Psoas muscle (tissue), 7 donors: ENCODE measurements at regions not wholly inside any gene's neighbourhood (a gene's known extent, or its start where the extent isn't known, plus 50 kb on each side); places are given as distances from the start of the nearest gene placed in this dataset.
"Not testable (repeated sequence)": the region's sequence is repeated elsewhere in the genome, so short reads cannot be mapped to it uniquely, and the experiment has no call there.

Experiments
- ATAC-seq, 4 donors: fragments of 200-7000 bp; cut with Tn5 transposase; one replicate each; pipeline ENCODE4 v1.9.1; 2020; ENCODE audit warnings: moderate library complexity in 3 of 4, mild to moderate bottlenecking in 2 of 4
- DNase-seq, 2 donors: peaks; one replicate each; pipeline ENCODE4 v3.0.0-alpha.2; 2020
- H3K27ac ChIP-seq: fragments of 200-600 bp; one replicate; pipeline ENCODE4 v1.8.0; 2022
- H3K27me3 ChIP-seq, 3 donors: fragments of 200-600 bp in 1 of 3; one replicate each; pipeline versions ENCODE4 v1.6.1 to v1.8.0; 2013 to 2022; ENCODE audit warnings: low read length in 2 of 3, mild to moderate bottlenecking in 2 of 3, moderate library complexity in 1 of 3; ENCODE audit not compliant: insufficient read depth in 3 of 3
- H3K36me3 ChIP-seq, 2 donors: fragments of 200-600 bp in 1 of 2; one replicate each; pipeline versions ENCODE4 v1.6.1 to v1.8.0; 2013 to 2022; ENCODE audit warnings: low read depth in 1 of 2, mild to moderate bottlenecking in 1 of 2, moderate library complexity in 1 of 2; ENCODE audit not compliant: insufficient read depth in 1 of 2
- H3K4me1 ChIP-seq: fragments of 200-600 bp; one replicate; pipeline ENCODE4 v1.8.0; 2022
- H3K4me3 ChIP-seq: fragments of 200-600 bp; one replicate; pipeline ENCODE4 v1.8.0; 2022; ENCODE audit warnings: mild to moderate bottlenecking
- H3K9me3 ChIP-seq: fragments of 200-600 bp; one replicate; pipeline ENCODE4 v1.8.0; 2022
- WGBS, 3 donors: extraction: QIAGEN DNeasy Blood & Tissue Kit; methylation state at CpG; one replicate each; pipeline versions ENCODE4 v1.1.6 to v1.1.7; 2013; 5-methylcytosine and 5-hydroxymethylcytosine counted together
- intact Hi-C, 2 donors: fragments of 100-400 bp; cut with DNase I; formaldehyde crosslinking; loops; one replicate each; pipeline versions ENCODE4 v1.11.0 to v1.14.2; 2022
- TF ChIP-seq, protein P1 (sequence below): fragments of 200-600 bp; IDR thresholded peaks from one replicate; pipeline ENCODE4 v1.8.0; 2022; ENCODE audit warnings: antibody characterized with exemption
- donor health status: healthy with polysubstance abuse.
- donor health status: DM: no; HTN: no; CAD: no; lungs with moderate emphysema.
- donor health status: Bipolar disorder and iron deficiency.
- donor health status: healthy.
- donor health status: DM: yes; HTN: yes; CAD: no.
- donor health status: DM: no; HTN: no; CAD: no.
- donor health status: DM: yes; HTN: yes; CAD: no.

DNA sequence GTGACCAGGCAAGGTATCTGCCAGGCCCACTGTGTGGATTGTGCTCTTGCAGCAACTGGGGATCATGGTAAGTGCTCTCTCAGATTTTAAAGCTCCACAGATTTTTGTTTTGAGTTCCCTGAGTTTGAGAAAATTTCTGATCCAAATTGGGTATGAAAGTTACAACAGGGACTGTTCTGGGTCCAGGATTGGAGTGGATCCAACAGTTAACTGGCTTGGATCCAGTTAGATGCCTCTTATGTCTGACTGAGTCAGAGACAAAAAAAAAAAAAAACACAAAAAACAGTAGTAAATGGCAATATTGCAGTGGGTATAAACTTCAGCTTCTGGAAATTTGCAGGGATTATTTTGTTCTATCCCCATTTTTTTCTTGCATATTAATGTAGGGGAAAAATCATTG is 598.8 kb downstream of the C12orf50 start:
- Histone ChIP-seq H3K27me3 (no peaks in the 10 kb centered on the region), H3K4me3 (no peak overlapping the region), H3K36me3 (no peaks in the 10 kb centered on the region), H3K27ac (no peak overlapping the region), H3K9me3 (peaks cover 3% of the 10 kb centered on the region), H3K4me1 (no peaks in the 10 kb centered on the region)
- DNase-seq: no peak
- TF ChIP-seq, protein P1, sequence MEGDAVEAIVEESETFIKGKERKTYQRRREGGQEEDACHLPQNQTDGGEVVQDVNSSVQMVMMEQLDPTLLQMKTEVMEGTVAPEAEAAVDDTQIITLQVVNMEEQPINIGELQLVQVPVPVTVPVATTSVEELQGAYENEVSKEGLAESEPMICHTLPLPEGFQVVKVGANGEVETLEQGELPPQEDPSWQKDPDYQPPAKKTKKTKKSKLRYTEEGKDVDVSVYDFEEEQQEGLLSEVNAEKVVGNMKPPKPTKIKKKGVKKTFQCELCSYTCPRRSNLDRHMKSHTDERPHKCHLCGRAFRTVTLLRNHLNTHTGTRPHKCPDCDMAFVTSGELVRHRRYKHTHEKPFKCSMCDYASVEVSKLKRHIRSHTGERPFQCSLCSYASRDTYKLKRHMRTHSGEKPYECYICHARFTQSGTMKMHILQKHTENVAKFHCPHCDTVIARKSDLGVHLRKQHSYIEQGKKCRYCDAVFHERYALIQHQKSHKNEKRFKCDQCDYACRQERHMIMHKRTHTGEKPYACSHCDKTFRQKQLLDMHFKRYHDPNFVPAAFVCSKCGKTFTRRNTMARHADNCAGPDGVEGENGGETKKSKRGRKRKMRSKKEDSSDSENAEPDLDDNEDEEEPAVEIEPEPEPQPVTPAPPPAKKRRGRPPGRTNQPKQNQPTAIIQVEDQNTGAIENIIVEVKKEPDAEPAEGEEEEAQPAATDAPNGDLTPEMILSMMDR: no peak
- no peak for ATAC-seq
- intact Hi-C loops: loop anchor here in 1 of 2 donors (2.0 kb wide), 1 partner anchor 52 kb away; no protein-coding TSS in a partner anchor

DNA sequence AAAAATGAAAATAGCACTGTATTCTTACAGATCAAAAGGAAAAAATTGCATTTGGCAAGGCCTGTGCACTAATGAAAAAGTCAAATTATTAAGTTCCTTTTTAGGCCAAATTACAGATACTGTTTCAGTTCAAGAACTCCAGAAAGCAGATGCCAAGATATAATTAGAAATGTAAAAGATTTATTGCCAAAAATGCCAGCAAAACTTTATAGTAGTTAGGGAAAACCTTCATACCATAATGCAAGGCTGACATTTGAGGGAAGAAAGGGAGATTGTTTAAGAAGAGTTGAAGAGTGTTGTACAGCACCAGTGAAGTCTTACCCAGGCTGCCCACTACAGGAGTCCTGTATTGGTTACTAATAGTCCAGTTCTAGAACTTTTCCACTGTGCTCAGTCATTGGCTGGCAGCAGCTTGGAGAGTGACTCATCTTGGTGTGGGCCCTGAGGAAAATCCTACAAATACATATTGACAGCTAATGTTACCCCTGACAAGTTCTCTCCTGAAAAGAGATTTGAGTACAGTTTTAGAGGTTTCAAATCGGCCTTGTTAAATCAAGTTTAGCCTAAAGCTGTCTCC is 600.4 kb downstream of the C12orf50 start:
- no peak for ATAC-seq
- Histone ChIP-seq H3K27ac (no peak overlapping the region), H3K27me3 (no peaks in the 10 kb centered on the region), H3K36me3 (no peaks in the 10 kb centered on the region), H3K4me1 (no peaks in the 10 kb centered on the region), H3K9me3 (peaks cover 3% of the 10 kb centered on the region), H3K4me3 (no peak overlapping the region)
- DNase-seq: no peak
- TF ChIP-seq, protein P1: no peak
- intact Hi-C loops: no loop called here
- 67 to 88% (median 69%) methylated on average over 1 of the region's 1 CpG for WGBS, 3 donors

DNA sequence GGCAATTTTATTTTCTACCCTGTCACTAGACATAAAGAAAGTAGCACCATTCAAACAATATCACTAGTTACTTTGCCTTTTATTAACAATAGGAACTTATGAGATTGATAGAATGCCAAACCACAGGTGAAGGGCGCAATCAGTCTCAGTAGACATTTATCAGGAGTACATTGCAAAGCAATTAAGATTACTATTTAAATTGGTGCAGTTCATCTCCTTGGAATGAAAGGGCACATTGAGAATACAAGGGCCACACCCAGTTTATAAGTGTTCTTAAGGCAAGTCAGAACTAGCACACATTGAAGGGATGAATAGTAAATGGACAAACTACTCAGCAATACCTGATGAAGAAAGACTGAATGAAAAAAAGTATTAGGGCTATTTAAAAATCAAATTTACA is 601.4 kb downstream of the C12orf50 start:
- 97 to 100% (median 97%) methylated on average over 1 of the region's 1 CpG for WGBS, 3 donors
- TF ChIP-seq, protein P1: no peak

GRCh38 chr12:87425942-87426554 is 603.2 kb downstream of the C12orf50 start:
- TF ChIP-seq, protein P1: no peak
- Histone ChIP-seq H3K4me1 (no peaks in the 10 kb centered on the region), H3K36me3 (no peaks in the 10 kb centered on the region), H3K9me3 (peaks cover 3% of the 10 kb centered on the region), H3K4me3 (no peak overlapping the region), H3K27me3 (no peaks in the 10 kb centered on the region), H3K27ac (no peak overlapping the region)
- no peak for DNase-seq
- 60 to 68% (median 60%) methylated on average over 2 of the region's 2 CpGs for WGBS, 3 donors
- intact Hi-C loops: no loop called here
- ATAC-seq: no peak

More for the DNA sequence above, 601.4 kb downstream of the C12orf50 start:
- no peak for DNase-seq
- Histone ChIP-seq H3K27me3 (no peaks in the 10 kb centered on the region), H3K9me3 (peaks cover 3% of the 10 kb centered on the region), H3K4me1 (no peaks in the 10 kb centered on the region), H3K27ac (no peak overlapping the region), H3K4me3 (no peak overlapping the region), H3K36me3 (no peaks in the 10 kb centered on the region)
- no peak for ATAC-seq
- intact Hi-C loops: no loop called here

DNA sequence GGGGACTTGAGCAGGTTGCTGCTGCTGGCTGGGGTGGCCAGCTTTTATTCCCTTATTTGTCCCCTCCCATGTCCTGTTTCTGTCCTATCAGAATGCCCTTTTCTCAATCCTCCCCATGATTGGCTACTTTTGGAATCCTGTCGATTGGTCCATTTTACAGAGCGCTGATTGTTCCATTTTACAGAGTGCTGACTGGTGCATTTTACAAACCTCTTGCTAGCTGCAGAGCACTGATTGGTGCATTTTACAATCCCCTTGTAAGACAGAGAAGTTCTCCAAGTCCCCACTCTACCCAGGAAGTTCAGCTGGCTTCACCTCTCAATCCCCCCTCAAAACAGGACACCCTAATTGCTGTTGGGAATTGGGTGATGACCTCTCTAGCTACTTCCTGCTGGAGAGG is 608.0 kb downstream of the C12orf50 start:
- H3K36me3 ChIP-seq, H3K9me3 ChIP-seq, H3K4me3 ChIP-seq, ATAC-seq, H3K27ac ChIP-seq, H3K4me1 ChIP-seq, DNase-seq, intact Hi-C loops, H3K27me3 ChIP-seq: not testable (repeated sequence)
- WGBS, 3 donors: 97 to 100% (median 98%) methylated on average over 2 of the region's 2 CpGs
